ENCODE measurements at regions not wholly inside any gene's neighbourhood (a gene's known extent, or its start where the extent isn't known, plus 50 kb on each side); places are given as distances from the start of the nearest gene placed in this dataset.

GRCh38 chr19:31610018-31610417 lies 260.8 kb upstream of the TSHZ3 start:
- DNase-seq: no peak

GRCh38 chr19:31611046-31611877 lies 262.0 kb upstream of the TSHZ3 start:
- DNase-seq: no peak

- DNase-seq: no peak
Observed at GRCh38 chr19:31612873-31613272, 263.6 kb upstream of the TSHZ3 start.

- DNase-seq: no peak
Observed at GRCh38 chr19:31613683-31614219, 264.5 kb upstream of the TSHZ3 start.

GRCh38 chr19:31616031-31616430 lies 266.8 kb upstream of the TSHZ3 start:
- no peak for DNase-seq

- DNase-seq: no peak
Observed at GRCh38 chr19:31617010-31617585, 267.9 kb upstream of the TSHZ3 start.

- DNase-seq: no peak
Observed at GRCh38 chr19:31625056-31625455, 275.8 kb upstream of the TSHZ3 start.

- no peak for DNase-seq
Observed at GRCh38 chr19:31625575-31625974, 276.3 kb upstream of the TSHZ3 start.

- no peak for DNase-seq
Observed at GRCh38 chr19:31626941-31627340, 277.7 kb upstream of the TSHZ3 start.

- no peak for DNase-seq
Observed at GRCh38 chr19:31627620-31628365, 278.6 kb upstream of the TSHZ3 start.

GRCh38 chr19:31629579-31630363 lies 280.5 kb upstream of the TSHZ3 start:
- no peak for DNase-seq

GRCh38 chr19:31633014-31633413 lies 283.8 kb upstream of the TSHZ3 start:
- DNase-seq: no peak

GRCh38 chr19:31639306-31639705 lies 290.1 kb upstream of the TSHZ3 start:
- peak; percentile 63 for DNase-seq

GRCh38 chr19:31641591-31641990 lies 292.4 kb upstream of the TSHZ3 start:
- peak; percentile 32 for DNase-seq

- peak; percentile 73 for DNase-seq
Observed at GRCh38 chr19:31648347-31648746, 299.1 kb upstream of the TSHZ3 start.

GRCh38 chr19:31656507-31656906 lies 307.3 kb upstream of the TSHZ3 start:
- no peak for DNase-seq

GRCh38 chr19:31658993-31659896 lies 310.0 kb upstream of the TSHZ3 start:
- DNase-seq: no peak

GRCh38 chr19:31659897-31660210 lies 310.6 kb upstream of the TSHZ3 start:
- DNase-seq: peak; percentile 69

GRCh38 chr19:31664096-31664495 lies 314.9 kb upstream of the TSHZ3 start:
- DNase-seq: no peak

GRCh38 chr19:31664997-31665396 lies 315.8 kb upstream of the TSHZ3 start:
- DNase-seq: no peak

GRCh38 chr19:31666126-31666525 lies 316.9 kb upstream of the TSHZ3 start:
- peak; percentile 86 for DNase-seq

- DNase-seq: no peak
Observed at GRCh38 chr19:31667106-31667505, 317.9 kb upstream of the TSHZ3 start.
